GM19452 (cell line): ENCODE measurements at regions not wholly inside any gene's neighbourhood (a gene's known extent, or its start where the extent isn't known, plus 50 kb on each side); places are given as distances from the start of the nearest gene placed in this dataset.

Experiments
- ATAC-seq: cut with Tn5 transposase; IDR thresholded peaks from one replicate; pipeline ENCODE4 v1.9.1; 2021; ENCODE audit not compliant: unreplicated experiment

- no peak for ATAC-seq
Measured at GRCh38 chrX:87727620-87728019, 210.0 kb downstream of the KLHL4 start.

GRCh38 chrX:87728024-87728423 is 210.4 kb downstream of the KLHL4 start:
- ATAC-seq, result no peak

DNA sequence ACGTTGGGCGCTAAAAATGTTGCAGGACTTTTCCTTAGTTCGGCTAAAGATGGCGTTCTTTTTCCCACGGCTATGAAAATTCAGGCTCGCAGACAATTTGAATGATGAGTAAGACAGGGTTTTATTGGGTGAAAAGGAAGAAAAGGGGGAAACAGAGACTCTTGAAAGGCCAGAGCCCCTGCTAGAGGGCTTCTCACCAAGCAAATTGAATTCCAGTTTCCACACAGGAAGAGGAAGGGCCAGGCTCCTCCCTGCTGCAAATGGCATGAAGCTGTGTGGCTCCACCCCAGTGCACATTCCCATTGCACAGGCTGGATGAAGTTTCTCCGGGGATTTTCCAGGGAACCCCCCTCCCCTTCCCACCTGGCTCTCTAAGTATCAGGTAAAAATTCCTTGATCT is 210.9 kb downstream of the KLHL4 start:
- ATAC-seq, result no peak

DNA sequence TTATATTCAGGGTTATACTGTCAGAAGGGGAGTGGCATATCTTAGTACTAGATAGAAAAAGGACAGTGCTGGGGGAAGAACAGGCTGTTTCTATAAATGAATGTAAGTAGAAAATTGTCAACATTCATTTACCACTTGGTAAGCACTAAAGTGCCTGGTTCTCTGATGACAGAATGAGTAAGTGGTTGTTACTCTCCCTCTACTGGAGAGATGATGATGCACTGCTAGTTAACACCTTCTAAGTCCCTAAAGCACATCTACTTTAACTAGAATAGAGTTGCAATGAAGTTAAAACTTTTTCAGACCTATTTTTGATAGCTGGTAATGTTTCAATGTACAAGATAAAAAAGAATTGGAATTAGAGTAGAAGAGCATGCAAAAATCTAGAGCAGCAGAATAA is 214.5 kb downstream of the KLHL4 start:
- ATAC-seq, result no peak

GRCh38 chrX:87736576-87736975 is 219.0 kb downstream of the KLHL4 start:
- no peak for ATAC-seq

GRCh38 chrX:87744391-87744790 is 226.8 kb downstream of the KLHL4 start:
- ATAC-seq, result no peak

- no peak for ATAC-seq
Measured at GRCh38 chrX:87755493-87755892, 237.9 kb downstream of the KLHL4 start.

DNA sequence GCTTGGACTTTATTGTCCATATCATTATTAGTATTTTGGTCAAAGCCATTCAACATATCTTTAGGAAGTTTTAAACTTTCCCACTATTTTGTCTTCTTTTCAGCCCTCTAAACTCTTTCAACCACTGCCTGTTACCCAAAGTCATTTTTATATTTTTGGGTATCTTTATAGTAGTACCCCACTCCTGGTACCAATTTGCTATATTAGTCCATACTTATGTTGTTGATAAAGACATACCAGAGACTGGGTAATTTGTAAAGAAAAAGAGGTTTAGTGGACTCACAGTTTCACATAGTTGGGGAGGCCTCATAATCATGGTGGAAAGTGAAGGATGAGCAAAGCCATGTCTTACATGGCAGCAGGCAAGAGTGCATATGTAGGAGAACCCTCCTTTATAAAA is 271.4 kb downstream of the KLHL4 start:
- ATAC-seq, result no peak

DNA sequence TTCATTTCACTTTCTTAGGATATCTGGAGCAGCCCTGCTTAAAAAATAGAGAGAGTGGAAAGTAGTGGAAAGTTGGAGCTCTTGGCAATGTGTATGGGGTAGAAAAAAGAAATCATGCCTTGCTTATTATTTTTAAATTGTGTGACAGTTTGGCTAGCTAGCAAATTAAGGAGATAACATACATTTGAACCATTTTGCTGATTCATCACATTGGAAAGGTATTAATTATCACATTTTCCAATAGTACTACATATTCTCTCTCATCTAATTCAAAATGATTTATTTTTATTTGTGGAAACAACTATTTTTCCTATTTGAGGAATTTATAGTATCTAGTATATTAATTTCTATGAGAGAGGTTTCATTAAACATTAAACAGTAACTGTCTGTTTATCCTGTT is 280.4 kb downstream of the KLHL4 start:
- no peak for ATAC-seq

DNA sequence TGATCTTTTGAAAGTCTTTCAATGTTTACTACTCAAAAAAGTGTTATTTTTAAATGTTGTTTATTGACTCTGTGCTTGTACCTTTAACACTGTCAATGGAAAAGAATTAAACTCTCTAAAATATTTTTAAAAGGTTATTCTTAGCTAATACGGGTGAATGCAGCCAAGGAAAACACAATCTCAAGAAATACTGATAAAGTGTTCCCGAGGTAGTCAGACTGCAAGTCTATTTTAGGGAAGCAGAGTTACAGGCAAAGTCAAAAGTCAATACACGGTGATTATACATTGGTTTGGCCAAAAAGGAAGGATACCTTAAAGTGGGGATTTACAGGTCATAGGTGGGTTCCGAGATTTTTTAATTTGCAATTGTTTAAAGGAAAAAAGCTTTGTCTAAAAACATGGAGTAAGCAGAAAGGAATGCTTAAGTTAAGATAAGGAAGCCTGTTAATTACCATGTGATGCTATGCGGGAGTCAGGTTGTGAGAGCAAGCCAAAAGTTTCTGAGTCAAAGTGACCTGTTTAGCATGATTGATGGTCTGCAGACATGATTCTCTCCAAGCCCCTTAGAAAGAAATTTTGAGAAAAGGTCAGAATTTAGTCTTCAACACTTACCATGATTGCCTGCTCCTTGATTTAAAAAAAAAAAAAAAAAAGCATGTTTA is 288.4 kb downstream of the KLHL4 start:
- no peak for ATAC-seq

DNA sequence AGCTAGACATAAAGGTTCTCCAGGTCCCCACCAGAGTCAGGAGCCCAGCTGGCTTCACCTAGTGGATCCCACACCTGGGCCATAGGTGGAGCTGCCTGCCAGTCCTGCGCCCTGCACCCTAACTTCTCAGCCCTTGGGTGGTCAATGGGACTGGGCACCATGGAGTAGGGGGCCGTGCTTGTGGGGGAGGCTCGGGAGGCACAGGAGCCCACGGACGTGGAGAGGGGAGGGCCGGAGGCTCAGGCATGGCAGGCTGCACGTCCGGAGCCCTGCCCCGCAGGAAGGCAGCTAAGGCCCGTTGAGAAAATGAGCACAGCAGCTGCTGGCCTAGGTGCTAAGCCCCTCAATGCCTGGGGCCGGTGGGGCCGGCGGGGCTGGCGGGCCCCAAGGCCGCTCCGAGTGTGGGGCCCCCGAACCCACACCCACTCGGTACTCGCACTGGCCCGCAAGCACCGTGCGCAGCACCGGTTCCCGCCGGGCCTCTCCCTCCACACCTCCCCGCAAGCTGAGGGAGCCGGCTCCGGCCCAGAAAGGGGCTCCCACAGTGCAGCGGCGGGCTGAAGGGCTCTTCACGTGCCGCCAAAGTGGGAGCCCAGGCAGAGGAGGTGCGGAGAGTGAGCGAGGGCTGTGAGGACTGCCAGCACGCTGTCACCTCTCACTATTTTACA is 291.1 kb downstream of the KLHL4 start:
- ATAC-seq, result no peak

DNA sequence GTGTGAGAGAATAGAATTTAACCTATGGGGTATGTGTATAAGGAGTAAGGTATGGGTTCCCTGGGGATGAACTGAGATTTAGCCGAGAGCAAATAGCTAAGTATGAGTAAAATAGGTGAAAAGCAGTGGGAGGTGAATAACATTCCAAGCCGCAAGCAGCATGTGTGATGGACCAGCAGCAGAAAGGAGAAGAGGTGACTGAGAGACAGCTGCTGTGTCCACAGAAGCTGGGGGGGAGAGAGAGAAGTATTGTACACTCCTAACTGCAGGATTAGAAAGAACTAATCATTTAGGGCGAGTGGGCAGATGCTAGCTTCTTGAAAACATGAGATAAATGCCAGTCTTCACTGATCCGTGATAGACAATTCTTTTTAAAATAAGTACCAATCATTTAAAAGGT is 296.0 kb downstream of the KLHL4 start:
- no peak for ATAC-seq

GRCh38 chrX:87846956-87847355 is 329.4 kb downstream of the KLHL4 start:
- no peak for ATAC-seq

DNA sequence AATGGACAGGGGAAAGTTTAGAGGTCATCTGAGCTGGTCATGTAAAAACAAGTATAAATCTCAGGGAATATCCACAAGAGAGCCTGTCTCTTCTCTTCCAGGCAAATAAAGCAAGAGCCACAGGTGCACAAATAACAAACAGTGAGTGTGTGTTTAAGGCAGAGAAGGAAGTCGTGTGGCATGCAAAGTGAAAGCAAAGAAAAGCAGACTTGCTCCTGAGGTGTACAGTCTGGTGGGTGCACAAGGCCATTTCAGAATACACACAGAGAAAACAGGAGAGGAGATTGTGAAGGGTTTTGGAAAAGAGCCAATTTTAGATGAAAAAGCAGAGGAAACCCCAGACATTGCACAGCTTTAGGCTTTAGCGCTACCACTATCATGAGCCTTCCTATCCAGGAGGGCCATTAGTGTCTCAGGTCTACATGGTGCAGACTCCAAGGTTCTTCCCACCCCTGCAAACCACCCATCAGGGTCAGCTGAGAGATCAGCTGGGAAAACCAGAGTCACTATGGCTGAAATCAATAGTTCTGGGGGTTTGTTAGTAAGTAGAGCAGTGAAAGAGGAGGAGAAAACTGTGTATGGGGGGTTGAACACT is 355.8 kb downstream of the KLHL4 start:
- ATAC-seq, result no peak

GRCh38 chrX:87874043-87874442 is 356.4 kb downstream of the KLHL4 start:
- ATAC-seq, result no peak

DNA sequence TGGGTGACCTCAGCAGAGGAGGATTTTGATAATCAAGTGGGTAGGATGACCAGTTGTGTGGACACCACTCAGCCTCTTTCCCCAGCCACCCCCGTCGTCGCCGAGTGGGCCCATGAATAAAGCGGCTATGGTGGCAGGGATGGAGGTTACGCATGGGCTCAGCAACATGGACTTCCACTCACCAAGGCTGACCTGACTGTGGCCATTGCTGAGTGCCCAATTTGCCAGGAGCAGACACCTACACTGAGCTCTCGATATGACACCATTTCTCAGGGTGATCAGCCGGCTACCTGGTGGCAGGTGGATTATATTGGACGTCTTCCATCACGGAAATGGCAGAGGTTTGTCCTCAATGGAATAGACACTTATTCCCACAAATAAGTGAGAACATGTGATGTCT is 361.3 kb downstream of the KLHL4 start:
- no peak for ATAC-seq

- no peak for ATAC-seq
Measured at GRCh38 chrX:87890437-87890836, 372.8 kb downstream of the KLHL4 start.

- ATAC-seq, result no peak
Measured at GRCh38 chrX:87895421-87895820, 377.8 kb downstream of the KLHL4 start.

DNA sequence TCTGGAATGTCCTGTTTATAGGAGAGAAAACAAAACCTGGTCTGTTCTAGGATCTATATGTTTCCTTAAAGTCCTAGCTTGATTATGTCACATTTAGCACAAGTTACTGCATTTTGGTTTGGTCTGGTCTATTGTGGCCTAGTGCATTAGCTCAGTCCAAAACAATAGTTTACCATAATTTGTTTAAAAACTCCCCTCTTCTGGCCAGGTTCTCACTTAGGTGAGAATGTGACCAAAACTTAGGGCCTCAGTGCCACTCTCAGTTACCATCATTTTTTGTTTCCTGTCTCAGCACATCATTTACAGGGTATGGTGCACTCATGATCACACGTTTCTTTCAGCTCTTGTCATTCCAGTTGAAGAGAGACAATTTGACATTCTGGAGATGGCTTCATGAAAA is 378.5 kb downstream of the KLHL4 start:
- ATAC-seq, result no peak

DNA sequence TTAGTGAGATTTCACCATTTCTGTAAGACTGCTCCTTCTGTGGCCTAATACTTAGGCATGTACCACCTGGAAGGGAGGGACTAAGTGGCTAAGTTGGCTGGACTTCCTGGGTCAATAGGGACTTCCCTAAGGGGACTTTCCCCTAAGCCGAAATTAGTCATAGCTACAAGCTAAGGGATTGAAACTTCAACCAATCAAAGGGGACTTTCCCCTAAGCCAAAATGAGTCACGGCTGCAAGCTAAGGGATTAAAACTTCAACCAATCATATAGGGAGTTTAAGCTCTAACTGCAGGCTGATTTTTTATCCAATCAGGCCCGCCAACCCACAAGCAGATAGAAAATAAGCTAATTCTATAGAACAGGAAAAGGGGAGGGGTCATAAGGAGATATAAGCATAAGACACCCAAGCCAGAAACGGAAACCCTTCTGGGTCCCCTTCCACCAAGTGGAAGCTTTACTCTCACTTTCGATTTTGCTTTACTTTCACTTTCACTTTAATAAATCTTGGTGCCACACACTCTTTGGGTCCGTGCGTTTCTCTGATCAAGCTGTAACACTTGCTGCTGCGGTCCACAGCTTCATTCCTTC is 382.8 kb downstream of the KLHL4 start:
- peak; percentile 57 for ATAC-seq

GRCh38 chrX:87901060-87901459 is 383.5 kb downstream of the KLHL4 start:
- no peak for ATAC-seq

GRCh38 chrX:87914726-87915125 is 397.1 kb downstream of the KLHL4 start:
- ATAC-seq, result no peak
